ENCODE measurements at regions not wholly inside any gene's neighbourhood (a gene's known extent, or its start where the extent isn't known, plus 50 kb on each side); places are given as distances from the start of the nearest gene placed in this dataset.

GRCh38 chr10:124306520-124306919 lies 112.2 kb downstream of the OAT start:
- peaks cover 4% of the 10 kb centered on the region for H3K9me3 Mint-ChIP-seq
- Histone ChIP-seq H3K36me3 (ENCODE audit: control insufficient read depth, insufficient read depth, low read length) (no peaks in the 10 kb centered on the region), H3K4me3 (ENCODE audit: low read length) (no peak overlapping the region), H3K9me3 (ENCODE audit: control insufficient read depth, low read length) (no peaks in the 10 kb centered on the region), H3K4me1 (ENCODE audit: control insufficient read depth, insufficient read depth, low read length) (no peaks in the 10 kb centered on the region), H3K27ac (ENCODE audit: low read depth, low read length) (no peak overlapping the region), H3K27me3 (ENCODE audit: control insufficient read depth, insufficient read depth, low read length, poor library complexity, severe bottlenecking) (no peaks in the 10 kb centered on the region), H3K9ac (ENCODE audit: extremely low read depth, low read length, poor library complexity, severe bottlenecking) (no peak overlapping the region)
- H3K36me3 Mint-ChIP-seq (ENCODE audit: low read depth): no peaks in the 10 kb centered on the region
- H3K27me3 Mint-ChIP-seq (ENCODE audit: insufficient read depth): peaks cover 4% of the 10 kb centered on the region
- no CpG with 5 or more reads among the region's 1 CpG for WGBS, 2 experiments (ENCODE audit: insufficient coverage in 1 of 2, insufficient read length in 1 of 2)
- no peaks in the 10 kb centered on the region for H3K4me1 Mint-ChIP-seq
- TF ChIP-seq CTCF (conservative IDR thresholded peaks at IDR 0.05): no peak
- no peak overlapping the region for H3K4me3 Mint-ChIP-seq
- H3K27ac Mint-ChIP-seq: no peak overlapping the region
- no peak for DNase-seq

- no peak overlapping the region for H3K4me3 Mint-ChIP-seq
- DNase-seq: no peak
- Histone ChIP-seq H3K9me3 (ENCODE audit: control insufficient read depth, low read length) (peaks cover 4% of the 10 kb centered on the region), H3K36me3 (ENCODE audit: control insufficient read depth, insufficient read depth, low read length) (no peaks in the 10 kb centered on the region), H3K27me3 (ENCODE audit: control insufficient read depth, insufficient read depth, low read length, poor library complexity, severe bottlenecking) (no peaks in the 10 kb centered on the region), H3K9ac (ENCODE audit: extremely low read depth, low read length, poor library complexity, severe bottlenecking) (no peak overlapping the region), H3K4me3 (ENCODE audit: low read length) (no peak overlapping the region), H3K4me1 (ENCODE audit: control insufficient read depth, insufficient read depth, low read length) (no peaks in the 10 kb centered on the region), H3K27ac (ENCODE audit: low read depth, low read length) (no peak overlapping the region)
- no peaks in the 10 kb centered on the region for H3K4me1 Mint-ChIP-seq
- no peak overlapping the region for H3K27ac Mint-ChIP-seq
- 57 to 91% methylated on average over 1 of the region's 1 CpG for WGBS, 2 experiments (ENCODE audit: insufficient coverage in 1 of 2, insufficient read length in 1 of 2)
- H3K36me3 Mint-ChIP-seq (ENCODE audit: low read depth): peaks cover under 1% of the 10 kb centered on the region
- peaks cover 10% of the 10 kb centered on the region for H3K9me3 Mint-ChIP-seq
- H3K27me3 Mint-ChIP-seq (ENCODE audit: insufficient read depth): peaks cover 5% of the 10 kb centered on the region
- TF ChIP-seq CTCF (conservative IDR thresholded peaks at IDR 0.05): no peak
Observed at GRCh38 chr10:124305984-124306383, 112.7 kb downstream of the OAT start.

GRCh38 chr10:124305131-124305530 lies 113.6 kb downstream of the OAT start:
- Histone ChIP-seq H3K36me3 (ENCODE audit: control insufficient read depth, insufficient read depth, low read length) (no peaks in the 10 kb centered on the region), H3K27ac (ENCODE audit: low read depth, low read length) (no peak overlapping the region), H3K9ac (ENCODE audit: extremely low read depth, low read length, poor library complexity, severe bottlenecking) (no peak overlapping the region), H3K4me3 (ENCODE audit: low read length) (no peak overlapping the region), H3K4me1 (ENCODE audit: control insufficient read depth, insufficient read depth, low read length) (no peaks in the 10 kb centered on the region), H3K9me3 (ENCODE audit: control insufficient read depth, low read length) (peaks cover 12% of the 10 kb centered on the region), H3K27me3 (ENCODE audit: control insufficient read depth, insufficient read depth, low read length, poor library complexity, severe bottlenecking) (no peaks in the 10 kb centered on the region)
- no peak for TF ChIP-seq CTCF (conservative IDR thresholded peaks at IDR 0.05)
- Mint-ChIP-seq H3K4me3 (no peak overlapping the region), H3K9me3 (peaks cover 18% of the 10 kb centered on the region), H3K36me3 (ENCODE audit: low read depth) (peaks cover 4% of the 10 kb centered on the region), H3K4me1 (no peaks in the 10 kb centered on the region), H3K27ac (no peak overlapping the region), H3K27me3 (ENCODE audit: insufficient read depth) (peaks cover 4% of the 10 kb centered on the region)
- WGBS, 2 experiments (ENCODE audit: insufficient coverage in 1 of 2, insufficient read length in 1 of 2): 88 to 93% methylated on average over 3 of the region's 3 CpGs
- DNase-seq: no peak
